AG08396 (cell line): ENCODE measurements at regions not wholly inside any gene's neighbourhood (a gene's known extent, or its start where the extent isn't known, plus 50 kb on each side); places are given as distances from the start of the nearest gene placed in this dataset.

ENCODE experiments used
- DNase-seq: peaks from one replicate; pipeline ENCODE4 v3.0.0; 2012; ENCODE audit warnings: low spot score, mixed read lengths

- DNase-seq = peak; percentile 55
These were observed 467.8 kb upstream of the ARGLU1 start for GRCh38 chr13:107035778-107036177.

- no peak for DNase-seq
These were observed 467.2 kb upstream of the ARGLU1 start for GRCh38 chr13:107035186-107035585.

- DNase-seq = no peak
These were observed 466.4 kb upstream of the ARGLU1 start for GRCh38 chr13:107034236-107034872.

- DNase-seq = no peak
These were observed 463.8 kb upstream of the ARGLU1 start for GRCh38 chr13:107031716-107032115.

- no peak for DNase-seq
These were observed 460.8 kb upstream of the ARGLU1 start for GRCh38 chr13:107028751-107029150.

GRCh38 chr13:107025991-107026390, 458.1 kb upstream of the ARGLU1 start:
- DNase-seq = peak; percentile 48

GRCh38 chr13:107023335-107023734, 455.4 kb upstream of the ARGLU1 start:
- DNase-seq = no peak

GRCh38 chr13:107020393-107020792, 452.5 kb upstream of the ARGLU1 start:
- no peak for DNase-seq

GRCh38 chr13:107018285-107018684, 450.3 kb upstream of the ARGLU1 start:
- DNase-seq = no peak

GRCh38 chr13:107006661-107007060, 438.7 kb upstream of the ARGLU1 start:
- no peak for DNase-seq

GRCh38 chr13:107005577-107005976, 437.6 kb upstream of the ARGLU1 start:
- no peak for DNase-seq

- no peak for DNase-seq
These were observed 436.0 kb upstream of the ARGLU1 start for GRCh38 chr13:107003911-107004310.

- DNase-seq = no peak
These were observed 430.7 kb upstream of the ARGLU1 start for GRCh38 chr13:106998664-106999063.

- no peak for DNase-seq
These were observed 429.8 kb upstream of the ARGLU1 start for GRCh38 chr13:106997696-106998095.

GRCh38 chr13:106996867-106997618, 429.1 kb upstream of the ARGLU1 start:
- no peak for DNase-seq

- DNase-seq = no peak
These were observed 422.7 kb upstream of the ARGLU1 start for GRCh38 chr13:106990594-106990993.

GRCh38 chr13:106989876-106990275, 421.9 kb upstream of the ARGLU1 start:
- no peak for DNase-seq

- DNase-seq = no peak
These were observed 419.5 kb upstream of the ARGLU1 start for GRCh38 chr13:106987427-106987785.

- DNase-seq = no peak
These were observed 418.9 kb upstream of the ARGLU1 start for GRCh38 chr13:106986687-106987426.

GRCh38 chr13:106986033-106986484, 418.1 kb upstream of the ARGLU1 start:
- DNase-seq = no peak

GRCh38 chr13:106985481-106985880, 417.5 kb upstream of the ARGLU1 start:
- no peak for DNase-seq

GRCh38 chr13:106981051-106981450, 413.1 kb upstream of the ARGLU1 start:
- DNase-seq = no peak

GRCh38 chr13:106967391-106967790, 399.5 kb upstream of the ARGLU1 start:
- DNase-seq = no peak
